ENCODE measurements at regions not wholly inside any gene's neighbourhood (a gene's known extent, or its start where the extent isn't known, plus 50 kb on each side); places are given as distances from the start of the nearest gene placed in this dataset.

- no peak for TF ChIP-seq POLR2AphosphoS5 (IDR thresholded peaks at IDR 0.05; ENCODE audit: low read depth, low read length)
- TF ChIP-seq POLR2A (IDR thresholded peaks at IDR 0.05; ENCODE audit: low read depth, low read length), result no peak
- TF ChIP-seq PAX5 (IDR thresholded peaks at IDR 0.05; ENCODE audit: insufficient read depth, low read length, severe bottlenecking), result no peak
- TF ChIP-seq TAF1 (IDR thresholded peaks at IDR 0.05; ENCODE audit: low read depth, low read length), result no peak
- no peak for TF ChIP-seq SPI1 (IDR thresholded peaks at IDR 0.05; ENCODE audit: low read depth, low read length)
These were observed 148.1 kb upstream of the EOLA2 start for GRCh38 chrX:150086371-150086770.
